HCT116 (cell line): ENCODE measurements at regions not wholly inside any gene's neighbourhood (a gene's known extent, or its start where the extent isn't known, plus 50 kb on each side); places are given as distances from the start of the nearest gene placed in this dataset.

ENCODE experiments used
- ATAC-seq: fragments of 200-7000 bp; cut with Tn5 transposase; 2 replicates; pipeline ENCODE4 v1.9.1; 2020; ENCODE audit warnings: mild to moderate bottlenecking, moderate library complexity
- BruUV-seq: library from RNA; stranded (reverse); fragments of 400-500 nt; replicated peaks from 2 replicates; lab custom pipeline; 2021; lab: Mats Ljungman, UMichigan
- CTCF ChIA-PET: fragments of 300-600 bp; sonication (Branson Sonifier 250); formaldehyde crosslinking; loops from one replicate; lab custom pipeline; 2021; ENCODE audit warnings: antibody characterized with exemption; lab: Charles Lee
- POLR2A ChIA-PET: fragments of 300-600, 350-600 bp; sonication (Branson Sonifier 250); formaldehyde crosslinking; loops from one replicate; lab custom pipeline; 2021; ENCODE audit warnings: antibody characterized with exemption; lab: Charles Lee
- RAD21 ChIA-PET, 2 experiments: fragments of 300-600 bp; sonication (Branson Sonifier 250); formaldehyde crosslinking; loops; one replicate each; lab custom pipeline; 2023; ENCODE audit warnings: low total read pairs in 2 of 2; ENCODE audit not compliant: uncharacterized antibody in 2 of 2, unreplicated experiment in 2 of 2, low non-redundant PET in 1 of 2; lab: Charles Lee
- DNase-seq: peaks from one replicate; pipeline ENCODE4 v3.0.0-alpha.2; 2010; ENCODE audit warnings: low read depth, low spot score
- H2AFZ ChIP-seq: fragments of 200-600 bp; shearing (Covaris generic), sonication (generic); 2 replicates; pipeline ENCODE4 v1.6.1; 2017; ENCODE audit warnings: low read depth, mixed run types, mixed read lengths, antibody characterized with exemption, low read length; ENCODE audit not compliant: poor library complexity, severe bottlenecking
- H3K27ac ChIP-seq: 2 replicates; pipeline ENCODE4 v1.5.1; 2012; ENCODE audit warnings: low read depth, low read length
- H3K27me3 ChIP-seq: fragments of 200-600 bp; sonication (generic); 2 replicates; pipeline ENCODE4 v1.6.1; 2016; ENCODE audit warnings: mixed run types, low read length, mixed read lengths; ENCODE audit not compliant: insufficient read depth
- H3K36me3 ChIP-seq, 2 experiments: fragments of 200-500 bp in 1 of 2; fragments of 200-600 bp in 1 of 2; sonication (Bioruptor generic) in 1 of 2; sonication (generic) in 1 of 2; 2 replicates each; pipeline versions ENCODE4 v1.5.1 to v1.6.1; 2014 to 2016; ENCODE audit warnings: low read length in 2 of 2, inconsistent platforms in 1 of 2, mixed read lengths in 1 of 2, mixed run types in 1 of 2; ENCODE audit not compliant: insufficient read depth in 2 of 2, control insufficient read depth in 1 of 2
- H3K4me1 ChIP-seq, 2 experiments: fragments of 200-600 bp in 1 of 2; sonication (generic) in 1 of 2; 2 replicates each; pipeline versions ENCODE4 v1.5.1 to v1.6.1; 2012 to 2017; ENCODE audit warnings: low read length in 2 of 2, inconsistent platforms in 1 of 2, mild to moderate bottlenecking in 1 of 2, mixed read lengths in 1 of 2, mixed run types in 1 of 2, moderate library complexity in 1 of 2; ENCODE audit not compliant: insufficient read depth in 2 of 2, control insufficient read depth in 1 of 2
- H3K4me2 ChIP-seq: fragments of 200-600 bp; sonication (generic); 2 replicates; pipeline ENCODE4 v1.6.1; 2017; ENCODE audit warnings: mixed run types, low read length, mixed read lengths
- H3K4me3 ChIP-seq, 2 experiments: fragments of 200-600 bp in 1 of 2; sonication (generic) in 1 of 2; replicated peaks in 1 of 2; 2 replicates each; pipeline ENCODE4 v1.5.1; 2011 to 2016; ENCODE audit warnings: low read length in 2 of 2, control low read depth in 1 of 2, low read depth in 1 of 2, mild to moderate bottlenecking in 1 of 2, mixed read lengths in 1 of 2, mixed run types in 1 of 2
- H3K79me2 ChIP-seq: fragments of 200-600 bp; sonication (generic); 2 replicates; pipeline ENCODE4 v1.6.1; 2017; ENCODE audit warnings: mild to moderate bottlenecking, mixed run types, low read length, moderate library complexity, mixed read lengths; ENCODE audit not compliant: insufficient read depth
- H3K9ac ChIP-seq: fragments of 200-600 bp; sonication (generic); 2 replicates; pipeline ENCODE4 v1.6.1; 2016; ENCODE audit warnings: low read length, mixed read lengths
- H3K9me2 ChIP-seq: fragments of 200-600 bp; sonication (generic), shearing (Covaris generic); 2 replicates; pipeline ENCODE4 v1.6.1; 2017; ENCODE audit warnings: mixed run types, mild to moderate bottlenecking, moderate library complexity; ENCODE audit not compliant: insufficient read depth
- H3K9me3 ChIP-seq, 2 experiments: fragments of 200-500 bp in 1 of 2; fragments of 200-600 bp in 1 of 2; sonication (Bioruptor generic) in 1 of 2; sonication (generic) in 1 of 2; 2 replicates each; pipeline ENCODE4 v1.6.1; 2014 to 2017; ENCODE audit warnings: low read length in 2 of 2, mixed read lengths in 2 of 2, inconsistent platforms in 1 of 2, low read depth in 1 of 2, mild to moderate bottlenecking in 1 of 2, mixed run types in 1 of 2, moderate library complexity in 1 of 2; ENCODE audit not compliant: control insufficient read depth in 1 of 2, insufficient read depth in 1 of 2
- H4K20me1 ChIP-seq: fragments of 200-600 bp; sonication (generic), shearing (Covaris generic); 2 replicates; pipeline ENCODE4 v1.6.1; 2017; ENCODE audit warnings: mixed run types, mild to moderate bottlenecking, moderate library complexity; ENCODE audit not compliant: insufficient read depth
- CBX3 ChIP-seq: IDR thresholded peaks from 2 replicates; pipeline ENCODE4 v1.6.1; 2012; ENCODE audit warnings: low read depth
- EGR1 ChIP-seq: IDR thresholded peaks from 2 replicates; pipeline ENCODE4 v1.6.1; 2012; ENCODE audit warnings: low read depth
- EZH2 ChIP-seq: fragments of 200-600 bp; sonication (generic); IDR thresholded peaks from 2 replicates; pipeline ENCODE4 v1.6.1; 2017; ENCODE audit warnings: antibody characterized with exemption, mixed run types
- FOSL1 ChIP-seq: IDR thresholded peaks from 2 replicates; pipeline ENCODE4 v1.6.1; 2012; ENCODE audit warnings: low read depth
- POLR2AphosphoS5 ChIP-seq: IDR thresholded peaks from 2 replicates; pipeline ENCODE4 v1.6.1; 2011; ENCODE audit warnings: mild to moderate bottlenecking, low read depth, low read length, moderate library complexity
- RAD21 ChIP-seq: IDR thresholded peaks from 2 replicates; pipeline ENCODE4 v1.6.1; 2012; ENCODE audit warnings: low read depth, mild to moderate bottlenecking
- SIN3A ChIP-seq: IDR thresholded peaks from 2 replicates; pipeline ENCODE4 v1.6.1; 2012; ENCODE audit warnings: low read depth
- SRF ChIP-seq: IDR thresholded peaks from 2 replicates; pipeline ENCODE4 v1.6.1; 2012; ENCODE audit warnings: low read depth
- TCF7L2 ChIP-seq: IDR thresholded peaks from 2 replicates; pipeline ENCODE4 v1.7.0; 2011; ENCODE audit warnings: borderline replicate concordance, inconsistent platforms; ENCODE audit not compliant: insufficient read depth, insufficient read length; ENCODE audit errors: extremely low read depth
- YY1 ChIP-seq: IDR thresholded peaks from 2 replicates; pipeline ENCODE4 v1.6.1; 2011; ENCODE audit warnings: low read length, low read depth, moderate library complexity, mild to moderate bottlenecking; ENCODE audit not compliant: insufficient replicate concordance; ENCODE audit errors: extremely low read depth
- ZFX ChIP-seq: fragments of 450-650 bp; IDR thresholded peaks from 2 replicates; pipeline ENCODE4 v1.6.1; 2017
- ZNF274 ChIP-seq: fragments of 200-500 bp; sonication (Bioruptor generic); IDR thresholded peaks from 2 replicates; pipeline ENCODE4 v1.6.1; 2014; ENCODE audit warnings: mild to moderate bottlenecking, low read depth, low read length, inconsistent platforms
- intact Hi-C: fragments of 100-400 bp; cut with micrococcal nuclease; formaldehyde crosslinking; loops from 2 replicates; pipeline ENCODE4 v1.10.0; 2022
- TF ChIP-seq, protein P1 (sequence below), 3 experiments: fragments of 200-600 bp in 1 of 3; sonication (generic) in 1 of 3; IDR thresholded peaks in 2 of 3; conservative IDR thresholded peaks in 1 of 3; 2 replicates each; pipeline ENCODE4 v1.5.1; 2012 to 2017; ENCODE audit warnings: low read depth in 2 of 3, low read length in 2 of 3, antibody characterized with exemption in 1 of 3, borderline replicate concordance in 1 of 3, control low read depth in 1 of 3, mild to moderate bottlenecking in 1 of 3, mixed read lengths in 1 of 3, mixed run types in 1 of 3, moderate library complexity in 1 of 3; ENCODE audit not compliant: insufficient read depth in 1 of 3
- TF ChIP-seq, protein P2 (sequence below): IDR thresholded peaks from 2 replicates; pipeline ENCODE4 v1.6.1; 2011; ENCODE audit warnings: mild to moderate bottlenecking, low read length, moderate library complexity; ENCODE audit not compliant: insufficient replicate concordance; ENCODE audit errors: extremely low read depth

DNA sequence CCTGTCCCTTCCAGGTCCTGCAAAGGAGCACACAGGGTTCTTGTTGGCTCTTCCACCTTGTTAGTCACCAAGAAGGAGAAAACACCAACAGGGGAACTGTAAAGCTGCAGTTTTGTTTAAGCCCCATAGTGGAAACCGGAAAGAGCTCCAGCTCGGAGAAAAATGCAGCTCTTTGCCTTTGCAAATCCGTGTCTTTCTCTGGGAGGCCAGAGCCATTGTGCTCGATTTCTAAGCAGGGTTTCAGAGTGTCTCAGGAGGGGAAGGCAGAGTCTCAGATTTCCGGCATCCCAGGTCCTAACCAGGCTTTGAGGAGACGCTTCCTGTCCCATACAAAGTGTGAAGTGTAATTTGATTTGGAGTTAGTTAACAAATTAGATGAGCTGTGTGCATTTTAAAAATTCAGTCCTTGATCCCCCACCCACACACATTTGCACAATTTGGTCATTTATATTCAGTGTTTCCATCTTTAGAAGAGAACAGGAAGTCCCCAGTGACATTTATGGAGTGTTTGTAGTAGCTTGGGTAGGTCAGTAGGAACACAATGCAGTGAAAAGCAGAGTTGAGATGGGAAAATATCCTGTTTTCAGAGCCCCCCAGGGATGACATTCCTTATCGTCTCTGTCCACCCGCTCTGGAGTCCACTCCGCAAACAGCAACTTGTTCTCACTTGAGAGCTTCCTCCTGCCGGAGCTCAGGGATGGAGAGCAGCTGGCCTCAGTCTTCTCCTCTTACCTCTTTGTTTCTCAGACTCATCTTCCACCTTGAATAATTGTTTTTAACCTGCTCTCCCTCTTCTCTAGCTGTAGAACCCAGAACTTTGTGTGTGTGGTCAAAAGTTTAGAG lies 331.9 kb downstream of the SEC14L1 start (continued):
- TF ChIP-seq, protein P1, sequence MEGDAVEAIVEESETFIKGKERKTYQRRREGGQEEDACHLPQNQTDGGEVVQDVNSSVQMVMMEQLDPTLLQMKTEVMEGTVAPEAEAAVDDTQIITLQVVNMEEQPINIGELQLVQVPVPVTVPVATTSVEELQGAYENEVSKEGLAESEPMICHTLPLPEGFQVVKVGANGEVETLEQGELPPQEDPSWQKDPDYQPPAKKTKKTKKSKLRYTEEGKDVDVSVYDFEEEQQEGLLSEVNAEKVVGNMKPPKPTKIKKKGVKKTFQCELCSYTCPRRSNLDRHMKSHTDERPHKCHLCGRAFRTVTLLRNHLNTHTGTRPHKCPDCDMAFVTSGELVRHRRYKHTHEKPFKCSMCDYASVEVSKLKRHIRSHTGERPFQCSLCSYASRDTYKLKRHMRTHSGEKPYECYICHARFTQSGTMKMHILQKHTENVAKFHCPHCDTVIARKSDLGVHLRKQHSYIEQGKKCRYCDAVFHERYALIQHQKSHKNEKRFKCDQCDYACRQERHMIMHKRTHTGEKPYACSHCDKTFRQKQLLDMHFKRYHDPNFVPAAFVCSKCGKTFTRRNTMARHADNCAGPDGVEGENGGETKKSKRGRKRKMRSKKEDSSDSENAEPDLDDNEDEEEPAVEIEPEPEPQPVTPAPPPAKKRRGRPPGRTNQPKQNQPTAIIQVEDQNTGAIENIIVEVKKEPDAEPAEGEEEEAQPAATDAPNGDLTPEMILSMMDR (IDR thresholded peaks at IDR 0.05 in 2 of 3, conservative IDR thresholded peaks at IDR 0.05 in 1 of 3; ENCODE audit: borderline replicate concordance in 1 of 3, insufficient read depth in 1 of 3, low read depth in 2 of 3, low read length in 2 of 3), result no peak
- TF ChIP-seq FOSL1, result no peak
- TF ChIP-seq YY1, result no peak
- no peak for TF ChIP-seq SRF
- TF ChIP-seq CBX3, result no peak

- POLR2A ChIA-PET, result interaction anchor here (1.2 kb wide), 1 partner anchor 187 kb away, joined by 3 read pairs; no protein-coding TSS in a partner anchor
- no peaks in the 10 kb centered on the region for H3K9me3 ChIP-seq
- RAD21 ChIA-PET, result no interaction called here
- CTCF ChIA-PET, result interaction anchor here (0.9 to 1.9 kb wide), 4 partner anchors 9 to 142 kb away, joined by 3 to 8 read pairs (median 4); no protein-coding TSS in a partner anchor
- ATAC-seq, result peak; percentile 78
- peak overlapping the region; percentile 64 for H3K4me2 ChIP-seq
- no peaks in the 10 kb centered on the region; the same call in 1 of the 2 replicates for H4K20me1 ChIP-seq
- TSS peak; percentile 99 for BruUV-seq
- H3K9ac ChIP-seq, result peak overlapping the region; percentile 42
- peaks cover 0 to 5% of the 10 kb centered on the region in 2 experiments; a peak in 1 of 4 replicates for H3K36me3 ChIP-seq
- intact Hi-C loops, result loop anchor here (5.0 kb wide), 1 partner anchor 126 kb away; no protein-coding TSS in a partner anchor
- peak overlapping the region in 1 of 2 experiments; percentile 20; a peak in 3 of 4 replicates for H3K4me3 ChIP-seq
- peaks cover 55 to 92% of the 10 kb centered on the region in 2 experiments for H3K4me1 ChIP-seq
- DNase-seq, result peak; percentile 71
- H3K27me3 ChIP-seq, result no peaks in the 10 kb centered on the region
- H2AFZ ChIP-seq, result no peak overlapping the region
- no peaks in the 10 kb centered on the region for H3K9me2 ChIP-seq
- H3K27ac ChIP-seq, result peak overlapping the region; percentile 79
- H3K79me2 ChIP-seq, result peaks cover 92% of the 10 kb centered on the region
- TF ChIP-seq FOSL1 (peak; percentile 75), EZH2 (no peak), EGR1 (peak; percentile 100), RAD21 (no peak), TCF7L2 (no peak), ZNF274 (no peak), SRF (no peak), ZFX (no peak), YY1 (no peak), POLR2AphosphoS5 (peak; percentile 37; the same call in 1 of the 2 replicates), SIN3A (peak; percentile 81; the same call in 1 of the 2 replicates)
- TF ChIP-seq, protein P2, sequence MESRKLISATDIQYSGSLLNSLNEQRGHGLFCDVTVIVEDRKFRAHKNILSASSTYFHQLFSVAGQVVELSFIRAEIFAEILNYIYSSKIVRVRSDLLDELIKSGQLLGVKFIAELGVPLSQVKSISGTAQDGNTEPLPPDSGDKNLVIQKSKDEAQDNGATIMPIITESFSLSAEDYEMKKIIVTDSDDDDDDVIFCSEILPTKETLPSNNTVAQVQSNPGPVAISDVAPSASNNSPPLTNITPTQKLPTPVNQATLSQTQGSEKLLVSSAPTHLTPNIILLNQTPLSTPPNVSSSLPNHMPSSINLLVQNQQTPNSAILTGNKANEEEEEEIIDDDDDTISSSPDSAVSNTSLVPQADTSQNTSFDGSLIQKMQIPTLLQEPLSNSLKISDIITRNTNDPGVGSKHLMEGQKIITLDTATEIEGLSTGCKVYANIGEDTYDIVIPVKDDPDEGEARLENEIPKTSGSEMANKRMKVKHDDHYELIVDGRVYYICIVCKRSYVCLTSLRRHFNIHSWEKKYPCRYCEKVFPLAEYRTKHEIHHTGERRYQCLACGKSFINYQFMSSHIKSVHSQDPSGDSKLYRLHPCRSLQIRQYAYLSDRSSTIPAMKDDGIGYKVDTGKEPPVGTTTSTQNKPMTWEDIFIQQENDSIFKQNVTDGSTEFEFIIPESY, result no peak
- TF ChIP-seq, protein P1 (IDR thresholded peaks at IDR 0.05 in 2 of 3, conservative IDR thresholded peaks at IDR 0.05 in 1 of 3; ENCODE audit: borderline replicate concordance in 1 of 3, insufficient read depth in 1 of 3, low read depth in 2 of 3, low read length in 2 of 3), result no peak
These were observed 333.0 kb downstream of the SEC14L1 start for GRCh38 chr17:77473615-77474226.
